PFSK-1 (cell line): ENCODE measurements at regions not wholly inside any gene's neighbourhood (a gene's known extent, or its start where the extent isn't known, plus 50 kb on each side); places are given as distances from the start of the nearest gene placed in this dataset.

ENCODE experiments used
- FOXP2 ChIP-seq: optimal IDR thresholded peaks from 2 replicates; pipeline ENCODE3; 2011; ENCODE audit warnings: borderline replicate concordance, control low read depth, inconsistent platforms; ENCODE audit not compliant: insufficient read depth; ENCODE audit errors: extremely low read length, extremely low read depth
- POLR2AphosphoS5 ChIP-seq: IDR thresholded peaks from 2 replicates; pipeline ENCODE4 v1.6.1; 2012; ENCODE audit warnings: low read depth, mild to moderate bottlenecking, control low read depth, low read length, moderate library complexity
- REST ChIP-seq, 2 experiments: IDR thresholded peaks; 2 replicates each; pipeline versions ENCODE4 v1.6.1 to v1.8.0; 2011 to 2012; ENCODE audit warnings: low read depth in 2 of 2, low read length in 2 of 2, control low read depth in 1 of 2, inconsistent platforms in 1 of 2, mild to moderate bottlenecking in 1 of 2, moderate library complexity in 1 of 2; ENCODE audit not compliant: insufficient read depth in 1 of 2
- SIN3A ChIP-seq: IDR thresholded peaks from 2 replicates; pipeline ENCODE4 v1.6.1; 2012; ENCODE audit warnings: mild to moderate bottlenecking, low read length, moderate library complexity, borderline replicate concordance; ENCODE audit not compliant: insufficient read depth
- TAF1 ChIP-seq: IDR thresholded peaks from 2 replicates; pipeline ENCODE4 v1.6.1; 2012; ENCODE audit warnings: low read length, control low read depth, borderline replicate concordance; ENCODE audit not compliant: insufficient read depth

GRCh38 chr10:105783936-105784483 is 1142.9 kb downstream of the SORCS3 start:
- TF ChIP-seq POLR2AphosphoS5 (no peak), REST (IDR thresholded peaks at IDR 0.05; ENCODE audit: insufficient read depth in 1 of 2, low read depth in 2 of 2, low read length in 2 of 2) (no peak), SIN3A (no peak), TAF1 (no peak), FOXP2 (no peak)
